ENCODE measurements at regions not wholly inside any gene's neighbourhood (a gene's known extent, or its start where the extent isn't known, plus 50 kb on each side); places are given as distances from the start of the nearest gene placed in this dataset.
"Not testable (repeated sequence)": the region's sequence is repeated elsewhere in the genome, so short reads cannot be mapped to it uniquely, and the experiment has no call there.

DNA sequence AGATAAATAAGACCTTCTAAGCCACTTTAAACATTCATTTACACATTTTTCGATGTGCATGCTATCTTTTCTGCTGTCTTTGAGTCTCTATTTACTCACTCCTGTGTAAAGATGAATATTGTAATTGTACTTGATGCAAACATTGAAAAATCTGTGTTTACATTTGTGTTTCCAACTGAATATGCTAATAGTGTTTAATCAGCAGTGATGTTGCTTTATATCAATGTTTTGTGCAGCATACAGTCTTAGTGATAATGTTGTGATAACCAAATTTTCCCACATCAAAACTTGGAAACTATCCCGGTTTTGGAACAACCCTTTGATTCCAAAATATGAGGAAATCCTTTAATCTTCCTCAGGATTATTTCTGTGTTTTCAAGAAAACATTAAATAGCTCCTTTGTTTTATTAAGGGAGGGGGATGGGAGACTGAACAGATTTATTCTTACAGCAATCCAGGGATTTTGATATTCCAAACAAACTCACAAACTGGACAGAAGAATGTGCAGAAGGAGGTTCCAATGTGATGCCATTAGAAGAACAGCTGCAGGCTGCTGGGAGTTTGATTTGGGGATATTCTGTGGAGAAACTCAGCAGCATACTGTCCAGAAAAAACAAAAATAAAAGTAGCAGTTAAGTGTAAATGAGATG, 248.0 kb downstream of the S1PR1 start:
- DNase-seq, result no peak

DNA sequence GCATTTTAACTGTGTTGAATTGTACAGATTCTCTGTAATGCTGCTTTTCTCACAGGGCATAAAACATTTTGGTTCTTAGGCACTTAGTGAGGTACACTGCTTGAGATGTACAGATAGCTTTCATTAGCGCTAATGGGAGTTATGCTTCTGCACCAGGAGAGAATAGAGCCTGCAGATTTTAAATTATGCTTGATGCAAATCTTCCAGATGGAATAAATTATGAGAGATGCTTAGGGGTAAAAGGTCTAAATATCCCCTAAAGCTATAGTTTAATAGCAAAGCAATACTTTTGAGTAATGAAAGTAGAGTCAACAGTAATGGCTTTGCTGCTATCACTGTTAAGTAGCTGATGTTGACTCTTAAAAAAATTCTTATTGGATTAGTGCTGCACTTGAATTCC, 248.9 kb downstream of the S1PR1 start:
- no peak for DNase-seq

DNA sequence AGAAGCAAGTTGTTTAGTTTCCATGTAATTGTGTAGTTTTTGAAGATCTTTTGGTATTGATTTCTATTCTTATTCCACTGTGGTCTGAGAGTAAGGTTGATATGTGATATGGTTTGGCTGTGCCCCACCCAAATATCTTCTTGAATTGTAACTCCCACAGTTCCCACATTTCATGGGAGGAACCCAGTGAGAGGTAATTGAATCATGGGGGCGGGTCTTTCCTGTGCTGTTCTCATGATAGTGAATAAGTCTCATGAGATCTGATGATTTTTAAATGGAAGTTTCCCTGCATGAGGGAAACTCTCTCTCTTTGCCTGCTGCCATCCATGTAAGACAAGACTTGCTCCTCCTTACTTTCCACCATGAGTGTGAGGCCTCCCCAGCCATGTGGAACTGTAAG, 255.3 kb downstream of the S1PR1 start:
- not testable (repeated sequence) for DNase-seq

DNA sequence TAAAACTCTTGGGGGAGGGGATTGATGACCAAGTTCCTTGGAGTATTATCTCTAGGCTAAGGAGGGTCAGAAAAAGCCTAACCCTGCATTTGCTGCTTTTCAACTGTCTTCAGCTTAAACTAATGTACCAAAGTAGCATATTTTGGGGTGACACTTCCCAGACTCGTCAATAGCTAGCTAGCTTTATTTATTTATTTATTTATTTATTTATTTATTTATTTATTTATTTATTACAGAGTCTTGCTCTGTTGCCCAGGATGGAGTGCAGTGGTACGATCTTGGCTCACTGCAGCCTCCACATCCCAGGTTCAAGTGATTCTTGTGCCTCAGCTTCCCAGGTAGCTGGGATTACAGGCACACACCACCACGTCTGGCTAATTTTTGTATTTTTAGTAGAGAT, 257.1 kb downstream of the S1PR1 start:
- not testable (repeated sequence) for DNase-seq

DNA sequence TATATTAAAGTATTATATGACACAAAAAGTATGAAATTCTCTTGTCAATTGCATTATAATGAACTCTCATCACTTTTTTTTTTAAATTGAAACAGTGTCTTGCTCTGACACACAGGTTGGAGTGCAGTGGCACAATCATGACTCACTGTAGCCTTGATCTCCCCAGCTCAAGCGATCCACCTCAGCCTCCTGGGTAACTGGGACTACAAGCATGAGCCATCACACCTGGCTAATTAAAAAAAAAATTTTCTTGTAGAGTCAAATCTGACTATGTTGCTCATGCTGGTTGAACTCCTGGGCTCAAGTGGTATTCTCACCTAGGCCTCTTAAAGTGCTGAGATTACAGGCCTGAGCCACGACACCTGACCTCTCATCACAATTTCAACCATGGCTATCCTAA, 259.3 kb downstream of the S1PR1 start:
- no peak for DNase-seq

DNA sequence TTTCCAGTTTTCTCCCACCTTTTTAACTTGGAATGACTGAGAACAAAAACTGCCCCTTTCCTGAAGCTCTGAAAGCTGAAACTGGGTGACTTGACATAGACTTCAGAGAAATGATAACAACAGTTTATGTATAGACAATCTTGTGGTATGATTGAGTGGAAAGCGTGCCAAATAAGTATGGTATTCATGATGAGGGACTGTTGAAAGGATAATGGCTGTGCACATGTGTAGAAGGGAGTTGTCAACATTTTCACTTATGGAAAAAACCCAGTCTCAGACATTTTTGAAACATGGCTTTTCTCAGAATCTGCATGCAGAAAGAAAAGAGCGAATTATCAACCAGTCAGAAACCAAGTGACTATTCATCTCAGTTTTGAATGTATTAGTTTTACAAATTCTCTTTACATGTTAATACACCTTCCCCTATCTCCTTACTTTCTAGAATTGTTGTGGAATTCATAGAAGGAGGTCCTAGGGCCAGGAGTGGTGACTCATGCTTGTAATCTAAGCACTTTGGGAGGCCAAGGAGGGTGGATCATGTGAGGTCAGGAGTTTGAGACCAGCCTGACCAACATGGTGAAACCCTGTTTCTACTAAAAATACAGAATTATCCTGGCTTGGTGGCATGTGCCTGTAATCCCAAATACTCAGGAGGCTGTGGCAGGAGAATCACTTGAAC, 261.2 kb downstream of the S1PR1 start:
- DNase-seq, result no peak

DNA sequence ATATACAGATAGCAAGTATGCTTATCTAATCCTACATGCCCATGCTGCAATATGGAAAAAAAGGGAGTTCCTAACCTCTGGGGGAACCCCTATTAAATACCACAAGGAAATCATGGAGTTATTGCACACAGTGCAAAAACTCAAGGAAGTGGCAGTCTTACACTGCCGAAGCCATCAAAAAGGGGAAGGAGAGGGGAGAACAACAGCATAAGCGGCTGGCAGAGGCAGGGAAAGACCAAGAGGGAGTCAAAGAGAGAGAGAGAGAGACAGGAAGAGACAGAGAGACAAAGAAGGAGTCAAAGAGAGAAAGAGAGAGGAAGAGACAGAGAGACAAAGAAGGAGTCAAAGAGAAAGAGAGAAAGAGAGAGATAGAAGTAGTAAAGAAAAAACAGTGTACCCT, 267.3 kb downstream of the S1PR1 start:
- not testable (repeated sequence) for DNase-seq

DNA sequence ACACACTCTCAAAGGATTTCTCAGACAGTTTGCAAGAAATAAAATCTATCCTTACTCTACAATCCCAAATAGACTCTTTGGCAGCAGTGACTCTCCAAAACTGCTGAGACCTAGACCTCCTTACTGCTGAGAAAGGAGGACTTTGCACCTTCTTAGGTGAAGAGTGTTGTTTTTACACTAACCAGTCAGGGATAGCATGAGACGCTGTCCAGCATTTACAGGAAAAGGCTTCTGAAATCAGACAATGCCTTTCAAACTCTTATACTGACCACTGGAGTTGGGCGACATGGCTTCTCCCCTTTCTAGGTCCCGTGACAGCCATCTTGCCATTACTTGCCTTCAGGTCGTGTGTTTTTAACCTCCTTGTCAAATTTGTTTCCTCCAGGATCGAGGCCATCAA, 268.4 kb downstream of the S1PR1 start:
- DNase-seq, result not testable (repeated sequence)

DNA sequence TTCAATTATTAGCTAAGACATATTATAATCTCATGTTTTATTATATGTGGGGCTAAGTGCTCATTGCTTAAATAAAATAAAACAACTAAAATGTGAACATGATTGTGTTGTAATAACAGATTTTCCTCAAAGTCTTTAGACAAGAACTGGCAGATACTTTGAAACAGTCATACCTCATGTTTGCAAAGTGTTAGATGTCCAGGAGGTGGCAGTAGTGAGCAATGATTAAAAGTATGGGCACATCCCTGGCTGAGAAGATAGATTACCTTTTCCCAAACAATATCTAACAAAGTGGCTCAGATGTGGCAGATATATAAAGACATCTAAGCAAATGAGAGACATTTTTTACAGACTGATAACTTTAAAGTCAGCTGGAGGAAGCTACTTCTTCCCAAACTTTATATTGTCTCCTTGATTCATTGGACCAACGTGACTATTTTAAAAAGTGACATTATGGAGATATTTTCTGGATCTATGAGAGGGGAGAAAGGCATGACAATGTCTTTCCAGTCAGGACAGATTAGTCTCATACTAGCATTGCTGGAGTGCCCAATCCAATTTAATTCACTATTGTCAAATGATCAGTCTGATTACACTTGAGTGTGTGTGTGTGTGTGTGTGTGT, 269.8 kb downstream of the S1PR1 start:
- no peak for DNase-seq

DNA sequence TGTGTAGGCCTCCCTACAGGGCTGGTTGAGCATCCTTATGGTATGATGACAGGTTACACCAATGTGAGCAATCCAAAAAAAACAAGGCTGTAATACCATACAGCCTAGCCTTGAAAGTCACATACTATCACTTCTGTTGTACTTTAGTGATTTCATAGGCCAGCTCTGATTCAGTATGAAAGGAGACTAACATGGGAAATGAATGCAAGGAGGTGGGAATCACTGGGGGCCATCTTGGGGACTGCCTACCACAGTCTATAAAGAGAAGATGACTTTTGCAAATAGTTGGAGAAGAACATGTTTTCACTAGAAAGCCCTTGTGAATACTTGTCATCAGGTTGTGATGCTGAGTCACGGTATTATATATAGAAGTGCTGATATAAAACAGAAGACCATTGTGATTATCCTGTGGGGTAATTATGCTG, 270.7 kb downstream of the S1PR1 start:
- no peak for DNase-seq

DNA sequence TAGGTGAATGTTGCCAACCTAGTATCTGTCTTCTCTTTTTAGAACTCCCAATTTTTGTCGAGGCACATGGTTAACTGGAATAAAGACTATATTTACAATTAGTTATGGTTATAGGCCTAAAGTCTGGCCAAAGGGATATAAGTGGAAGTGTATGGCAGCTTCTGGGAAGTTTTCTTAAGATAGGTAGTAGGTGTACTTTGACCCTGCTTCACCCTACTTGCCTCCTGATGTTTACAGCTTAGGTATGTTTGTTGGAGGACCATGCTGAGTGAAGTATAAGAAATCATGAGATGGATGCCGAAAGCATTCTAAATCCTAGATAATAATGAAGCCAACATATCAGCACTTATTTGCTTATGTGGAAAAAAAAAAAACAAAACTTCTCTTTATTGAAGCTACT, 272.1 kb downstream of the S1PR1 start:
- no peak for DNase-seq

DNA sequence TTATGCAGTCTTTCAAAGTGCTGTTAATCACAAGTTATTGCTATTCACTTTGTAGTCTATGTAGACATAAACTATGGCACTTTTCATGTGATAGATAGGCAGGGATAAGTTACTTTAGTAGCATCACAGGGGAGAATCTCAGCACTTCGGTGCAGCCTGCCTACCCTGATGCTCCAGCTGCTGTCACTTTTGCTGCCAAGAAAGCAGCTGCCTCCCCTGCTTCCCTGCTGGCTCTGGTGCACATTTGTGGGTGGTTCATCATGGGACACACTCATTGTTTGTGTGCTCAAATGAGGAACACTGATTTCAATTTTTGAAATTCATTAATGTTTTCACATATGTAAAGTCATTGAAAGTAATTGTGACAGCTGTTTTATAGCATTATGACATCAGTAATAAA, 272.6 kb downstream of the S1PR1 start:
- DNase-seq, result no peak

DNA sequence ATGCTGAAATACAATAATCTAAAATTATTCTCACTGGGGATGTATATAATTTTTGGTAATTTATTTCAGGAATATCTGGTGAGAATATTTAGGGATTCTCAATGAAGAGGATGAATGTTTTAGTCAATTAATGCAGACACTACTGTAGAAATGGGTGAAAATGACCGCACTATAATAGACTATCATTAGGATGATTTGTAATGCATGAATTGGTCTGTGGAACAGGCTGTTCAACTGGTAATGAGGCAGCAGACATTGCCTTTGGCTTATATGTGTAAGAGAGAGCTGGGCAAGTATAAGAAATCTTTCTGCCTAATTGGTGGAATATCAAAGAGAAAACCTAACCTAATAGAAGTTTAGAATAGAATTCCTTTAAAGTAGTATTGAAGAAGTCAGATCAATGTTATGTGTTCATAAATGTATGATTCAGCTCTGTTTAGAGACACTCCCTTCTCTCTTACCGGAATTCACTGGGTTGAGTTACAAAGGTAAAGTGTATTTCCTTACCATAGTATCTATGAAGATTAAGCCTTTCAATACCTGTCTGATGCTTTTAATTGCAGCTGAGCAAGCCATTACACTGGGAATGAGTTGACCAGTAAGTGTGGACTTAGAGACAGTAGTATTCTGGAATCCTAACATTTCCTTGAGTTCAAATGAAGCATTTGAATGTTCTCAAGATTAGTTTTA, 274.5 kb downstream of the S1PR1 start:
- DNase-seq, result no peak

DNA sequence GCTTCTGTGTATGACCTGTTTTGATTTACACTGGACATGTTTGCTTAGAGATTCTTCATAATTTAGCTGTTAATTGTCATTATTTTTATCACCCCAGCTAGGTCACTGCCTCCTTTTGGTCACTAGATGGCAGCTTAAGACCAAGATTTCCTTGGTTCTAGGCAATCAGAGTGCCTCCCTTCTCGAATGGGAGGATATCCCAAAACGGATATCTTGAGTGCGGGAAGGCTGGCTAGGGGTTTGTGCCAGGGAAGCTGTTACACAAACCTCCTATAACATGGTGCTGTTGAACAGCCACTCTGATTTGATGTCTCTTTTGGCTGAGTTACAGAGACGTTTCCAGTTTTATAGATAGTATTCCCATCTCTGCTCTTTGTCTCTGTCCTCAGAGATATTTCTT, 283.5 kb downstream of the S1PR1 start:
- peak; percentile 27 for DNase-seq

DNA sequence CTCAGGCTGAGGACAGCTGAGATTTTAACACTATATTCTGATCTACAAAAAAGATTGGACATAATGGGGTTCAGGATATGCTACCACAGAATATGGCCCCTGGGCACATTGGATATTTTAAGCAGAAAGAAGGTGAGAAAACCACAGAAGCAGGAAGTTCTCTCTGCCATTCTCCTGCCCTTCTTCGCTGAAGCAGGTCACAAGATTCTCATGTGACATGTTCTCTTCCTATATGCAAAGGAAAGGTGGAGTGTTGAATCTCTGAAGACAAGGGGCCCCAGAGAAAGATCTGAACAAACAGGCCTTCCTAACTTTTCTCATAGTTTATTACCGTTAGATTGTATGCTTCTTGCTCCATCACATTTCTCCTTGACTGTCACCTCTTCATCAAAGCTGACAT, 285.7 kb downstream of the S1PR1 start:
- no peak for DNase-seq

DNA sequence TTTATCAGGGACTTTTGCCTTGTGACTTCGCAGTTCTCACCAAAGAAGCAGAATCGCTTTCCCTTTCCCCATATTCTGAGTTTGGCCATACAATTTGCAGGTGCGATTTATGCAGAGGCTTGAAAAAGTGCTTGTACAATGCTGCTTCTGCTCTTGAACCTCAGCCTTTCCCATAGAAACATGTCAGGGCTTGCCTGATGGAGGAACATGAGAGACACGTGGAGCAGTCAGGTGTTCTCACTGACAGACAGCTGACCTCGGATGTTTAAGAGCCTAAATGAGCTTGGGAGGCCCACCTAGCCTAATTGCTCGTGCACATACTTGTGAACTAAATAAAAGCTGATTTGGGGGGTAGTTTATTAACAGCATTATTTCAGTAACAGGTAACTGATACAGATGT, 290.0 kb downstream of the S1PR1 start:
- DNase-seq, result no peak

DNA sequence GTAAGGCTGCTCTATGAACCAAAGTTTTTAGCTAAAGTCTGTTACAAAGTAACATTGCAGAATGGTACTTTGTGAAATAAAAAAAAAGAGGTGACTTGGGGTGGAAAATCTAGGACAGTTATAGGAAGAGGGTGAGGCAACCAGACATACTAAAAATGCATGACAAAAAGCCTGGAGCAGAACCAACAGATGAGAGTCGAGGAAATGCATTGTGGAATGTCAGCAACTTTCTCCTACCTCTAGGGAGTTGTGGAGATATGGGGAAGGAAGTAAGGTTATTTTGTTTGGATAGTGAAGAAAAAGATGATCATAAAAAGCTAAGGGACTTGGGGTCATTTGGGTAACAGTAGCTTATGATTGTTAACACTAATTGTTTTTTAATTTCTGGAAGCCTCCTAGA, 295.6 kb downstream of the S1PR1 start:
- no peak for DNase-seq

DNA sequence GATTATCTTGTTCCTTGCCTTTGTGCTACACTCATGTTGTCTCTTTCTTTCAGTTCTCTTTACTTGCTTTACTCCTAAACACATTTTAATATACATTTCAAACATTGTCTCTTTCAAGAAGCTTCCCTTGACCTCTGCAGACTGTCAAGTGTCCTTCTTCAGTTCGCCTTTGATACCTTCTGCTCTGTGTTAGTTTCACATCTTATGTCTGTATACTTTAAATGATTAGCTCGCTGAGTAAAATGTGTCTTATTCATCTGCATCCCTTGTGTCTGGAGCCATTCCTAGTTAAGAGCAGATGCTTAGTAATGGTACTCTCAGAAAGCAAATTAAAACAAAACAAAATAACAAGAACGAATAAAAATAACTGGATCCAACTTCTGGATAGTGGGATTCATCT, 303.3 kb downstream of the S1PR1 start:
- DNase-seq, result no peak

DNA sequence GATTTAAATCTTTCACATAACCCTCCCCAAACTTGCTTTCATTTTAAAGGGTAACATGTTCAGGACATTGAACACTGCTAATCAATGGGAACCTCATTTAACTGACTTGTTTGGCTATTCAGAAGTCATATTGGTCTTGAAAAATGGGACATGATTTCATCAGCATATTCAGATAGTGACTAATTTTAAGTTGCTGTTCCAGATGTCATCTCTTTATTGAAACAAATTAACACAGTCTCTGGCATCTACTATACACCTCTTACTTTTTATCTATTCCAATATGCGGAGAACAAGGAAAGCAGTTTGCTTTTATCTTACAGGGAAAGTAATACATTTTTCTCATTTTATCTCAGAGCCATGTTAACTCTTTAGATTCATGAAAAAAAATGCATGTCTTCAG, 310.1 kb downstream of the S1PR1 start:
- DNase-seq, result no peak

DNA sequence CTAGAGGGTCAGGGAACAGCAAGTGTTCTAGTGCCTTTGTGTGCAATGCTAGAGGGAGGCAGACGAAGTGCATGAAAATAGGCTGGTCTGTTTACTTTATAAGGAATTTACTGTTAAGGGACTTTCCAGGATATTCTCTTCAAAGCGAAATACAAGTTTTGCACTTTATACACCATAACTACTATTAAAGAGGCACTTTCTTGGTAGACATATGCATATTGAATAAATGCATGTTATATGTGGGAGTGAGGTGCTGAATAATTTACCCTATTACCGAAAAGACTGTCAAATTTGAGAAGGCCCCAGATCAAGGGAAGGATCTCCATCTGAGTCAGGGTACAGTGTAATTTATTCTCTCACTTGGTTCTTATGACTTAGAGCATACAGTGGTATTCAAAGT, 310.5 kb downstream of the S1PR1 start:
- DNase-seq, result no peak

DNA sequence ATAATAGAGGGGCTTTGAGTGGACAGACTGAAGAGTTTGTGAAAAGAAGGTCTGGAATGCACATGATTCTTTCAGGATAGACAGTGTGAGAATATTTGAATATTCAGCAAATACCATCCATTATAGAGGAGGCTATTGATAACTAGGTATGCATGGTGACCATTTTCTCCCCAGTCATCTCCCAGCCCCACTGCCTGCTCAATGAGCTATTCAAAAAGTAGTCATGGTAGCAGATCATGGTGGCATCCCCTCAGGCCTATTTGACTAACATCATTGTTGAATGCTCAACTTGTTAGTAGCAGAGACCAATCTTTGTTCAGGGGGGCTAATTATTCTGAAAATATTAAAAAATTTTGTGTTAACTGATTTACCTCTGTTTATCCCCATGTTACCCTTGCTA, 311.6 kb downstream of the S1PR1 start:
- no peak for DNase-seq

DNA sequence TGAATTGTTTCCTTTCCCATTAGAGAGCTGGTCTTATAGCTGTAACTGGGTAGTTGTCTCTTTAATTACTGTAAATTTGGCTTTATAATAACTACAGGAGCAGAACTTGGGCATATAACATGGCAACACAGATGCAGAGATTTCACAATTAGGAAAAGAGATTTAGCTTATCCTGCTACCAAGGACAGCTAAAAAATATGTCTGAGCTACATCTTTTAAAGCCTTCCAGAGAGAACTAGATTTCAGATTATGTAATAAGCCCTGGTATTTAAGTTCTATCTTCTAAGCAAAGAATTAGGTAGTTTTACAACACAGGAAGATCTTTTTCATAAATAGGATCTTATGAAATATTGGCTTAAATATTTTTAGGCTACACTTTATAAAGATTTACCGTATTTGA, 313.8 kb downstream of the S1PR1 start:
- DNase-seq, result no peak

DNA sequence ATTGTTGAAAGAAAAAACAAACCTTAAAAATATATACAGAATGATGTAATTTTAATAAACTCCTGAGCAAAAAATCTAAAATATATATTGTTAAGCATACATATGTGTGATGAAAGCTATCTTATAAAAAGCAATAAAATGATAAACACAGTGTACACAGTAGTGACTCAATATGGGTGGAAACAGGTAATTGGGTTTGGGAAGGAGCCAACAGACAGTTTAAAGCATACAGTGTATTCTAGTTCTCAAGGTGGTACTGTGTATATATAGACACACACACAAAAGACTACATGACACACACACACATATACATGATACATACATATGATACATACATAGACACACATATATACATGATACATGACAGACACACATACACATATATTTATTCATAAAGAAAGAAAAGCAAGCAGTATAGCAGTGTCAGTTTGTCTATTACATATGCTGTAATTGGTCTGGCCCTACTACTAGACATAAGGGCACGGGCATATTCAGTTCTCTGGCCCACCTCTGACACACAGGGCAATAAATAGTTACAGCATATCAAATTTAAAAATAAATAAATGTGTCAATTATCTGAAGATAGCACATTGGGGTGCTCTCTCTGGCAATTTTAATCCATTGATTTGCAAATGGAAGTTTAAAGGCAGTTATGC, 330.2 kb downstream of the S1PR1 start:
- no peak for DNase-seq

Data from right kidney (tissue), 1 donor.